ENCODE measurements at regions not wholly inside any gene's neighbourhood (a gene's known extent, or its start where the extent isn't known, plus 50 kb on each side); places are given as distances from the start of the nearest gene placed in this dataset.
"Not testable (repeated sequence)": the region's sequence is repeated elsewhere in the genome, so short reads cannot be mapped to it uniquely, and the experiment has no call there.

DNA sequence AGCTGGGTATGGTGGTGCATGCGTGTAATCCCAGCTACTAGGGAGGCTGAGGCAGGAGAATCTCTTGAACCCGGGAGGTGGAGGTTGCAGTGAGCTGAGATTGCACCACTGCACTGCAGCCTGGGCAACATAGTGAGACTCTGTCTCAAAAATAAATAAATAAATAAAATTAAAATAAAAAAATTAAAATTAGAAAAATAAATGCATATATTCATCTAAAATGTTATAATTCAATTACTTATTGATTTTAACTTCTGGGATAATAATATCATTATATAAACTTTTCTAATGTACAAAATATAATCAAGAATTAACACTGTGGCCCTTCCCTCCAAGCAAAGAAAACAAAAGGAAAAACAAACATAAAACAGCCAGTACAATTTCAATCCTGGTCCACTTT, 485.4 kb upstream of the SOX11 start:
- not testable (repeated sequence) for DNase-seq

DNA sequence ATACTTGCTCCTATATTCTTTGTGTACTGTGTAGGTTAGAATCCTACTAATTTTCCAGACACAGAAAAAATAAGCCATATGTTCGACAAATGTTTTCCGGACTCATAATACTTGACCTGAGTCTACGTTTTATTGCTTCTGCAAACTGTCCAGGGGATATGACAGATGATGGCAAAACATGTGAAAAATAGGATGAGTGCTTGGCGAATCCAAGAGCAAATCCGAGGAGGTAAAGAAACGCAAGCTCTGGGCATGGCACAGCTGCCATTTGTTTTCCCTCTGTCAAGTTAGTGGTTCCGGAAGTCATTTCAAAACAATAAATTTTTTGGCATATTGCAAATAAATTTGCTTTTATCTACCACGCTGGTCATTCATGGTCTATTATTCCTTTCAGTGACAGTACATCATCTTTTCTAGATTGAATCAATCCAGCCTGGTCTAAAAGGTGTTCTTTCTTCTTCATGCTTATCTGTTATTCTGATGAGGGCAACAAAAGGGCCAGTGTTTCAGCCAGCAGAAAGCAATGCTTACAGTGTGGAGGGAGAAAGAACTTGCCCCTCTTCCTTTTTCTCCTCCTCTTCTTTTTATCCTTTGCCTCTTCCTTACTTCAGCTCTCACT, 476.1 kb upstream of the SOX11 start:
- DNase-seq: no peak

DNA sequence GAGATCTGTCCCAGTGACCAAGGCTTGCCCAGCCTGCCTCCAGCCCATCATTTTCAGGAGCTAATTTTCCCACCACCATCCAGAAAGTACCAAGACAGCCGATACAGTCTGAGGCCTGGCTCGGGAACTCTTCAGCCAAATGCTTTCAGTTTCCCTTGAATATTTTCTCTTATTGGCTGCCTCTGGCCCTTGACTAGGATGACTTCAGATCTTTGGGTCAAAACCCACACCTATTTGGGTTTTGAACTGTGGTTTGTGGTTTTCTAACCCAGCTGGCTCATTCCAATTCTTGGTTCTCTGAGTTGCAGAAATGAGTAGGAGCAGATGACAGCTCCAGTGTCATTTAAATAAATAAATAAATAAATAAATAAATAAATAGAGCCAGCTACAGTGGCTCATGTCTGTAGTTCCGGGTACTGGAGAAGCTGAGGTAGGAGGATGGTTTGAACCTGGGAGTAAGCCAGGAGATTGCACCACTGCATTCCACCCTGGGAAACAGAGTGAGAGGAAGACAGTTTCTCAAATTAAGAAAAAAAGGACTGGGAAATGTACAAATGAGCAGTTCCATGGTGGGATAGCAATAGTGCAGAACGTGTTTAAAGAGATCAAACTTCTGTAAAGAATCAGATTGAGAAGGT, 465.0 kb upstream of the SOX11 start:
- no peak for DNase-seq

DNA sequence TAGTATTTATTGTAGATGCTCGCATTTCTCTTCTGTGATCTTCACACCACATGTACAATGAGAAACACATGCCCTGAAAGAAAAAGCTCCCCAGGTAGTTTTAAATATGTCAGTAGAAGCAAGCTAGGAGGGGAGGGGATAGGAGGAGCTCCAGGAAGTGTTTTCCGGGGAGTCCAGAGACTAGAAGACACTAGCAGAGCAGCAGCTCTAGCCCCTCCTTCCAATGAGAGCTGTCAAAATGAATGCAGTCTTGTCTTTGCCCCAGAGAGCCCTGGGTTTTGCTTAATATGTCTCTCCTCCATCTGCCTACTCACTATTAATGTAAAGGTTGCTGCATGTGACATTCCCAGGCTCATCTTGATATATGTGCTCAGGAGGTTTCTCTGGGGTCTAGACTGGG, 462.6 kb upstream of the SOX11 start:
- no peak for DNase-seq

DNA sequence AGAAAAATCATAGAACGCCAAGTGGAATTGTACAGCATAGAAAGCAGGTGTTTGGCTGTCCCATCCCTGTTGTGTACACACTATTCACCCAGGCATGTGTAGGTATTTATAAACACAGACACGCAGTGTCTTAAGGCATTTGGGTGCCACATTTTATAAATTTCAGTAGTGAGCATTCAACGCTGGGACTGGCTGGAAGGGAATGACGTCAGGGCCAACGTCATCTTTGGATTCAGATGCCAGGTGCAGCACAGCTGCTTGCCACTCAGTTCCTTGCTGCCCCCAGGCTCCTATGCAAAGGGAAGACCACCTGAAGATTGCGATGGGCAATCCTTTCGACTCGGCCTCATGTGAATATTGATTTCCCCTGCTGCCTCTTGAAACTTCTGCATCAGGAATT, 461.7 kb upstream of the SOX11 start:
- no peak for DNase-seq

DNA sequence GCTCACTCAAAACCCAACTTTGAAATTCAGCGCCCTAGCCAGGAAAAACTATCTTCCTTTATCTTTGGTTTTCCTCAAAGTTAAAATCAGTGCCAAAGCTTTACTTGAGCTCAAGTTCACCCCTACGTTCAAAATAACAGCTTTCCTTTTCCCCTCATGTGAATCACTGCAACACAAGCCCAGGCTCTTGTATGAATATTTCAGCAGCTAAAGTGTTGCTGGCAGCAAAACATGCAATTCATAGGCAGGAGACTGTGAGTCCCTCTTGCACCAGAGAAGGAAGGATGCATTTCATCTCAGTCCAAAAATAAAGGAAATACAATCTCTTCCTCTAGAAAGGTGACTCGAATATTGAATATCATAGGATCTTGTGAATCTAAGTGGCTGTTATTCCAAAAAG, 461.3 kb upstream of the SOX11 start:
- DNase-seq: no peak

DNA sequence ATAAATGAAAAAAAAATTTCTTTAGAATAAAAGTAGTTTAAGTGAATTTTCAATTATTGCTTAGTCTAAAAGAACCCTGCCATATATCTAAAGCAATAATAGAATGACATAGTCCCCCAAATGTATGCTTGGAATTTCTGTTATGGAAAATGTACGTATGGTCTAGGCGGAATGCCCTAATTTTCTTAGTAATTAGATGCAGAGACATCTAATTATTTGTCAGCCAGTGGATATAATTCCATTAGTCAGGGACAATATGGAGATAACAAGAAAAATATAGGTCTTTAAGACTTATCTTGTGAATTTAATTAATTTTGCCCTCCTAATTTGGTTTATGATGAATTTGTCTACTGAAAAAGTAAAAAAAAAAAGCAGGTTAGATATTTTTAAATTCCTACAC, 460.9 kb upstream of the SOX11 start:
- DNase-seq: no peak

DNA sequence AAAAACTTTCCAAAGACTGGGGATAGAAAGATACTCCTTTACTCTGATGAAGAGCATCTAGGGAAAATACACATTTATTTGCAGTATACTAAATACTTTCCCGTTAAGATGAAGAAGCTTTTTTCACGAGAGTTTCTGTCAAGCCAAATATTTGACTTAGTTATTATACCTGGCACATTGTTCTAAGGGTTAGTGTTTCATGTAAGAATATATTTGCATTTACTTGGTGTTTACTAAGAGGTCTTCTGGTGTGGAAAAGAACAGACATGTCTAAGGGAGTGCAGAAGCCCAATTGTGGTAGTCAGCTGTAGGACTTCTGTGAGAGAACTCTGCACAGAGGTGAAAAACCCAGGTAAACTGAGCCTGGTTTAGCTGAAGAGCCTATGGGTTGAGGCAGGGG, 457.6 kb upstream of the SOX11 start:
- DNase-seq: no peak

DNA sequence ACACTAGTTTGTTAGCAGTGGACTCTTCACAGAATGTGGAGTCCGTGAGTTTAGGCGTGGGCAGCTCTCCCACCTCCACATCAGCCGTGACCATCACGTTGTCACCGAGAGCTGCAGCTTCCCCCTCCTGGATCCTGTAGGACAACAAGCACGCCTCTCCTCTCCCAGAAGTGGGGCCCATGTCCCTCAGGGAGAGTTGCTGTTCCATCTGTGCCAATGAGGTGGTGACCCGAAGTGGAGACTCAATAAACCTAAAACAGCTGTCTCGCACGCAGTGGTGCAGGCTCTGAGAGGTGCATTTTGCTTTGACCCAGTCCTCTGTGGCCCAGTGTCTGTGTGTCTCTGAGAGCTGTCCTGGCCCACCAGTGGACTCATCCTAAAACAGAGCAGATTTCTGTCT, 456.5 kb upstream of the SOX11 start:
- DNase-seq: no peak

DNA sequence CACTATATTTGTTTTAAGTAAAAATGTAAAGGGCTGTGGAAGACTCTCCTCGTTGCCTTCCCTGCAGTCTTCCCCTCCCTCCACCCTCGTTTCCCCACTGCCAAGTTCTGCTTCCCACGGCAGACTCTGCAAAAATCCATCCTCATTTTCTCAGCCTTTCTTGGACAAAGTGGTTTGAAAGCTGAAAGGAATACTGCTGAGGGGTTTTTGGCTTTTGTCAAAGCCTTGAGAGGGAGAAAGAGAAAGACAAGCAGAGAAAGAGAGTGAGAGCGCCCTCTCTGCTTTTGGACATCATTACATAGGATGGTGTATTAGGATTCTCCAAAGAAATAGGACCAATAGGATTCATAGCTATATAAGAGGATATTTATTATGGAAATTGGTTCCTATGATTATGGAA, 455.9 kb upstream of the SOX11 start:
- DNase-seq: no peak

DNA sequence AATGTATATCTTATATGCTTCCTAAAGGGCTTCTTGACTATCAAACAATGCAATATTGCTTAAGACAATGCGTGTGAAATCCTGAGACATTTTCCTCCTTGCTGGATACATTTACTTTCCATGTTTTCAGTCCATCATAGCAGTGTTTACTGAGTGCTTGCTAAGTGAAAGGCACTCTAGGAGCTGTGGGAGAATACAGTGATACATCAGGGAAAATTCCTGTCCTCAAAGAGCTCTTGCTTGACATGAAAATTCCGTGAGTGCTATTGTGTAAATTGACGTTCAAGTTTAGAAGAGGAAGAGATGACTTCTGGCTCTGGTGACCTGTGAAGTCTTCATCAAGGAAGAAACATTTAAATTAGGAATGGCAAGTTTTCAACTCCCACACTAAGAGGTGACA, 449.4 kb upstream of the SOX11 start:
- no peak for DNase-seq

DNA sequence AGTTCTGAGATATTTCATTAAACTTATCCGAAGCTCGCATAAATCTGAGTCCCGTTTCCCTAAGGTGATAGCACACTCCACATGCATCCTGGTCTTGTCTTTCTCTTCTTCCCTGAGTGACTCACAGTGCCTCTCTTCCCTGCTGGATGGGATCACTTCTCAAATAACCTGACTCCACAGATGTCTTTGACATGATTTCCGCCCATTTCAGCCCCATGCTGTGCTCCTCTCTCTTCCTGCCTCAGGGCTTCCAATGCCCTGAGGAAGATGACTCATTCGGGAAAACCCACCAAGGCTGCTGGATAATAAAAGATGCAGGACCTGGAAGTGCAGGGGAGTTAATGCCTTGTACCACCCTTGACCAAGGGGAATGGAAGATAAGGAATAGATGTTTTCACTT, 441.7 kb upstream of the SOX11 start:
- no peak for DNase-seq

DNA sequence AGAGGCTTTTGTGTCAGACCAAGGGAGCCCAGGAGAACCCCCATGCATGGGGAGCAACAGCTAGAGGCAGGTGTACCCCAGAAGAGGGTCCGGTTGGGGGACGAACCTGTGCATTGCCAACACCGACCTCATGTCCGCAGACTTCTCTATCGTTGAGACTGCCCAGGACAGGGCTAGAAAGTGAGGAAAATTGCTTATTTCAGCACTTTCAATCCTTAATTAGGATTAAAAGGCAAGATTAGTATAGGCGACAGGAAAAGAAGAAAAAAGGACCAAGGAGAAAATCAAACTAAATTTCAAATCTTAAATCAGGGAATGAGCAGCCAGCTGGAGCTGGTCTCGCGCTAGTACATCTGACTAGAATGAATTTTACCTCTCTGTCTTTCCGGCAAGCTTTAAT, 438.9 kb upstream of the SOX11 start:
- no peak for DNase-seq

DNA sequence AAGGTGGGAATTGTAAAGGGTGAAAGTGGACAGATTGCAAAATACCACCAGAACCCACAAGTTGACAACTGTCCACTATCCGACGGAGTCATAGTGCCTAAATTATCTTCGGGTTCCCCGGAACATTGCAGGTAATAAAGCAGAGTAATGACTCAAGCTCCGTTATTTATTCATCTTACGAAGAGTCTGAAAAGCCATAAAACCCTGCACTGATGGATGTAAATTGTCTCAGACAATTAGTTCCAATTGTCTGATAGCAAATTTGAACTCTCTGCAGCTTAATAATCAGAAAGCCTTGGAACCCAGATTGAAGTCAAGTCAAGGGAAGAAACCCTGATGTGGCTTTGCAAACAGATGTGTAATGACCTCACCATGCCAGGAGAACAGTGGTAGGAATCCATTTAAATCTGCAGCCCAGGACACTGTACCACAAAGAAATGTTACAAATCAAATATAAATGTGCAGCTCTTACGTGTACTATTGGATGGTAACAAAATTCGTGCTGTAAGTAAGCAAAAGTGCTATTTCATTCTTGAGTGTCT, 437.3 kb upstream of the SOX11 start:
- no peak for DNase-seq

DNA sequence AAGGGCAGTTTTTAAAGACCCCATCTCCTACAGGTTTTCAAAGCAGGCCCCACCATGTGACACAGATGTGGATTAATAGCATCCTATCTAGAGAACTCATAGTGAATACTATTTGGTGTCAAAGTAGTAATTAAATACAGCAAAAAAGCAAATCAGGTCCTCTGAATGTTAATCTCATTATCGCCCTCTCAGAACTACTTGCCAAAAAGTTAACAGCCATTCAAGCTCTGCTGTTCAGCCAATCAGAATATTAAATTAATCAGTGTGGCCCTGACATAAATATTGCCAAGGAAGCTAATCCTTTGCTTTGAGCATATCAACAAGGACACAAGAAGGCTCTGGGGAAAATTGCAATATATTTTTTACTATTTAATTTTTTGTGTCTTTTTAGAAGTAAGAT, 428.9 kb upstream of the SOX11 start:
- no peak for DNase-seq

DNA sequence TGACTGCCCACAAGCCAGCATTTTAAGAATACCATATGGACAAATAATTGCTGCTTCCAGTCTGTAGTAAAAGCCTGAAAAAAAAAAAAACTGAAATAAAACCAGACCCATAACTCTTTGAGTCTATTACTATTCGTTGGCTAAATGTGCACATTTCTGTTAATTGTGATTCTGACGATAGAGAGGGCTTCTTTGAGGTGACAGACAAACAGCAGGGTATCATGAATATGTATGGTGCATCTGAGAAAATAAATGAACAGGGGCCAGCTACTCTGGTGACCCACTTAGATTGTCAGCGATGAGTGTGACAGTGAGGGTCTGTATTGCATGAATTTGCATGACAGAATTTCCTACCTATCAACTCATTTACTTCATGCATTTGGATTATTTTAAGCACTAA, 427.8 kb upstream of the SOX11 start:
- DNase-seq: no peak

DNA sequence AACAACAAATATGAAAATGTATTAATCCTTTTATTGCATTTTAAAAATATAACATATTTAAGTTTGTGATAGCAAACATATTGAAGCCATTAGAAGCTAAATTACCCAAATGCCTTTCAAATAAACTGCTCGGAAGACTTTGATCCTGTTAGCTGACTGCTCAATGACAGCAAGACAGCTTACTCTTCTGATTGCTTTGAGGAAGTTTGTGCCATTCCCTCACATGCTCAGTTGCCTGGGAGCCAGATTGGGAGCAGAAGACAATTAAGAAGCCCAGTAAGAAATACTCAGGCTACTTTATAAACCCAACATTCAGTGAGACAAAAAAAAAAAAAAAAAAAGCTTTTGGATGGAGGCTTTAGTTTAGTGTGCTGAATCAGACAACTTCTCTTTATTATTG, 407.1 kb upstream of the SOX11 start:
- no peak for DNase-seq

DNA sequence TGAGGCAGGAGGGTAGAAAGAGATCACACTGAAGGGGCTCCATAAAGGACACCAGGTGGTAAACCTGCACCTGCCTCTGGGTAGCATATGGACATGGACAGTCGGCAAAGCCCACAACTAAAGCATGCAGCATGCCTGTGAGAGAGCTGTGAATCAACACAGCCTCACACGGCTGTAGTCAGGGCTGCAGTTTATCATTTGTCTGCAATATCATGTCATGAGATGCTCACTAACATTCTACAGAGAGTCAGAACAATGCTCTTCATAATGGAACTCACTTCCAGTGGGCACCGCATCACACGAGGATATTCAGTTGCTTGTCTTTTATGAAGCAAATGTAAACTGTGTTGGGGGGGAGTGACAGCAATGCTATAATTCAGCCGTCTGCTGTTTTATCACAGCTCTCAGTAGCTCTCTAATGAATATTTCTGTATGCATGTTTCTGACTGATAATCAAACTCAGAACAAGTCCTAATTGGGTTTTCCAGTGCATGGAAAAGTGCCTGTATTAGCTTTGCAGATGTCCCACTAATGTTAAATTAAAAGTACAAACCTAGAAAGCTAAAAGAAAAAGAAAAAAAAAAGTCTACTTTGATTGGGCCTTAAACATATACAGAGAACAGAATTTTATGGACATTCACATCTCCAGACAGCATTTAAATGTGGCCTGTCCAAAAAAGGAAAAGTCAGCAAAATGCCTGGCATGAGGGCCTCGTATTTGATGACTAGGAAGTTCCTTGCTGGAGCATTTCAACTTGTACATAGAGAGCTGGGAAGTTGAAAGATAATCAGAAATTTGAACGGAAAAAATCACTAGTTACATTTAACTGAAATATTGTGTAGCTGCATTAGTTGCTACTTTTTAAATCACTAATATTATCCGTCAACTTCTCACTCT, 406.1 kb upstream of the SOX11 start:
- DNase-seq: no peak

DNA sequence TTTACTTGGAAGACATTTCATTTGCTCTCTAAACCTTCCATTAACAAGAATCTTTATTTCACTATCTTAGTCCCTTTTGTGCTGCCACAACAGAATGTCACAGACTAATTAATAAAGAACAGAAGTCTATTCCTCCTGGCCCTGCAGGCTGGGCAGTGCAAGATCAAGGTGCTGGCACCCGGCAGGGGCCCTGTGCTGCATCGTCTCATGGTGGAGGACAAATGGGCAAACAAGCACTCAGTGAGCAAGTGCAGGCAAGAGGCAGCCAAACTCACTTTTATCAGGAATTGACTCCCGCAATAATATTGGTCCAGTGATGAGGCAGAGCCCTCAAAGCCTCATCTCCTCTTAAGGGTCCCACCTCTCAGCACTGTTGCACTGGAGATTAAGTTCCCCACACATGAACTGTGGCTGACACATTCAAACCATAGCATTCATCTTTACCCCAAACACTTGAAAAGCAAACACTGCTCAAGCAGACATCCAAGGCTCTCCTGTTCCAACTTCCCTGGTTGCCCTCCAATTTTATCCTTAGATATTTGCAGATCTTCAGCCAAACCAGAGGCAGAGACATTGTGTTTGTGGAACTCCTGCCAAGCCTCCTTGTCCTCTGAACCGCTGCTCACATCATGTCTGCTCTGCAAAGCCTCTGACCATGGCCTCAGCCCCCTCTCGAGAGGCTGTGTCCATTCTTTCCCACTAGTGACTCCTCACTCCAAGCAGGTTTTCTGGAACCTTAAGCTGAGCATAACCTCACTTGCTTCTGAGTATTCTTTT, 404.4 kb upstream of the SOX11 start:
- DNase-seq: no peak

DNA sequence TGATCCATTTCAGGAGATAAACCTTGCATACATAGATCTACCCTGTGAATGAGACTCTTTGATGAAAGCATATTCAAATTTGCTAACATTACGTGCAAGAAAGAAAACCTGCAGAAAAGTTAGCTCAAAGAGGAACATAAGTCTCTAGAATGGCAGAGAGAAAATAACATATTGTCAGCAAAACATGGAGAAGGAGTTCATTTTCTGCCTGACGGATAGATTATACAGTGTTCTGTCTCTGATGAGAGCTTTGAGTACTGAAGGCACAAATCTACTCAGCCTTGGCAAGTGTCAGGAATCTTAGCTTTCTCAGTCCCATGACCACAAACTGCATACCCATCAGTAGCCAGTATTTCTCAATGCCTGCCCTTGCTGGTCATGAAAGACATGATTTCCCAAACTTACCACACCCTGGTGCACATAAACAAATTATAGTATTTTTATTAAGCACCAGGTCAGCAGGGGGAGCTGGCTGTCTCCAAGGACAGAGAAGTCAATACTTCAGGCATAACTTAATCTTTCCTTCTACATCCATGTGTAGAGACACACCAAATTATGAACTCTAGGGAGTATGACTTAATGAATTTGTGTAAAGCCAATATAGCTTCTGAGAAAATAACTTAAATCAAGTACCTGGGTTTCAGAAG, 401.2 kb upstream of the SOX11 start:
- no peak for DNase-seq

DNA sequence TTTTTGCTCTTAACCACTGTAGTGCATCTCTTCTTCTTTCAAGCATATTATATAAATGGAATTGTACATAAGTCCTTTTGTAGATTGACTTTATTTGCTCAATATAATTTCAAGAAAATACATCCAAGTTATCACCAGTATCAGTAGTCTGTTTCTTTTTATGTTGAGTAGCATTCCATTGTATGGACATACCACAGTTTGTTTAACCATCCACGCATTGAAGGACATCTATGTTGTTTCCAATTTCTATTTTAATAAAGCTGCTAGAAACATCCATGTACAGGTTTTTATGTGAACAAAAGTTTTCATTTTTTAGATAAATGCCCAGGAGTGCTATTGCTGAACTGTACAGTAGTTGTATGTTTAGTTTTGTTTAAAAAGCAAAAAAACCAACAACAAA, 387.5 kb upstream of the SOX11 start:
- DNase-seq: no peak

DNA sequence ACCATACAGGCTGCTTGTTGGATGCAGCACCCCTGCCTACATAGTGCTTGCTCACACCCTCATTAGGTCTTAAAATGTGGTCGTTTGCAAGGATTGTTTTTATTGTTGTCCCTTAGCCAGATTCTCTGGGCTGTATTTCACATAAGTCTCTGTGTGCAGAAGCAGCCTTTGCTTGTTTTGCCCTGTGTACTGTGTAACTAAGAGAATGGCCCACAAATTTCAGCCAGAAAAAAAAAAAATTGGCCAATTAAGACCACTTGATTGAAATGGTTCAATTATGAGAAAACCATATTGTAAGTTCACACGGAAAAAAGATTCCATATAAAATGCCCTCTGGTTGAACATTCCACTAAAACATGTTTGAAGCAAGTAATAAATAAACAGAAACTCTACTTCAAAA, 377.1 kb upstream of the SOX11 start:
- no peak for DNase-seq

DNA sequence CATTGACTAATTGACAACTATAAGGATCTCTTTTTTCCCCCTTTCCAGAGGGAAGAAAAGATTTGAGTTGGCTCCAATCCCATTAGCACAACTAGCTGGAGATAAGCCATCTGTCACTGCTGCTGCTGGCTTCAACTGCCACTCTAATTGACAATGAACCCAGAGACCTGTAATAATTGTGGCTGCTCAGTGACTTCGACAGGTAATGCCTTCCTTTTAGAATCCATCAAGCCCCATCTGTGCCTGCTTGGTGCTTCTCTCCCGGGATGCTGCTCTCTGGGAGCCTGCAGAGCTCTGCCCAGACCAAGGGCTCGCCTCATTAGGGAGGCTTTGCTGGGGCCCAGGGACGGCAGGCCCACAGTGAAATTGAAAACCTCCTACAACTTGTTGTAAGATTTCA, 376.7 kb upstream of the SOX11 start:
- DNase-seq: no peak

All from suppressor macrophage treated with lipopolysaccharide for 4 hours (primary cell).